ENCODE measurements at regions not wholly inside any gene's neighbourhood (a gene's known extent, or its start where the extent isn't known, plus 50 kb on each side); places are given as distances from the start of the nearest gene placed in this dataset.

DNA sequence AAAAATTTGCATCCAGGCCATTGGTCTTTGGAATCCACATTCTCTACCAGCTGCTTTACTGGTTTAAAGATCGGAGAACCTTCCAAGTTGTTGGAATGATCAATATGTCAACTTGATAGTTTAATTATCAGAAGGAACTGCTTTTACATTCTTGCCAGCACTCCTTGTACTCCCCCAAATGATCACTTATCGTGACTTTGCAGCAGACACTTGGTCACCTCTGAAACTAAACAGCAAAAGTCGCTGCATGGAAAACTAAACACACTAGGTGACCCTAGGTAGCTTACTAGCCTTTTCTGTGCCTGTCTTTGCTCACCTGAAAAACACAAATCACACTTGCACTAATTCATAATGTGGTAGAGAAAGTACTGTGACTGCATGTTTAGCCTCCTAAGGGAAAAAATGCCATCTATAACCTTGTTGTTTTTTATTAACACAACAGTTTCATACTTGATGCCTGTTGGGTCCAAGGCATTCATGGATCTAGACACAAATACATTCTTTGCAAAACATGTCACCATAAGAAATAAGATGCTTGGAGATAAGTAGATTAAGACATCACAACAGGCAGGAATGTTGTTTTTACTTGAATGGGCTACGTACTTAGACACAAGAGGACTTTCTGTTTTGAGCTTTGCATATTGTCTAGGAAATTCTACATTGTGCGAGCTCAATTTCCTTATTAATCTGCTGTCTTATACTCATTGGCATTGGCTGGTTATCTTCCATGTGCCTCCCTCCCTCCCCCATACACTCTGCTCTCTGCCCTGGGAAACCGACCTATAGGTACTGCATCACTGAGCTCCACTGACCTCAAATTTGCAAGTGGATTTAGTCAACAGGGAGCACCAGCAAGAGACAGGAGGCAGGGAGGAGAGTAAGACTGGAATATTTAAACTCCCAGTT is 219.1 kb upstream of the STK17B start:
- no peak overlapping the region for H3K4me3 ChIP-seq (ENCODE audit: low read depth, poor library complexity, severe bottlenecking)
- 88 to 93% methylated on average over 6 of the region's 6 CpGs for WGBS, 2 donors
- DNase-seq (ENCODE audit: low spot score in 2 of 2) = no peak
- intact Hi-C loops (cut with DNase I; ENCODE audit: low total_unique reads) = no loop called here
- TF ChIP-seq POLR2A (IDR thresholded peaks at IDR 0.05) = no peak
- TF ChIP-seq, protein P1, sequence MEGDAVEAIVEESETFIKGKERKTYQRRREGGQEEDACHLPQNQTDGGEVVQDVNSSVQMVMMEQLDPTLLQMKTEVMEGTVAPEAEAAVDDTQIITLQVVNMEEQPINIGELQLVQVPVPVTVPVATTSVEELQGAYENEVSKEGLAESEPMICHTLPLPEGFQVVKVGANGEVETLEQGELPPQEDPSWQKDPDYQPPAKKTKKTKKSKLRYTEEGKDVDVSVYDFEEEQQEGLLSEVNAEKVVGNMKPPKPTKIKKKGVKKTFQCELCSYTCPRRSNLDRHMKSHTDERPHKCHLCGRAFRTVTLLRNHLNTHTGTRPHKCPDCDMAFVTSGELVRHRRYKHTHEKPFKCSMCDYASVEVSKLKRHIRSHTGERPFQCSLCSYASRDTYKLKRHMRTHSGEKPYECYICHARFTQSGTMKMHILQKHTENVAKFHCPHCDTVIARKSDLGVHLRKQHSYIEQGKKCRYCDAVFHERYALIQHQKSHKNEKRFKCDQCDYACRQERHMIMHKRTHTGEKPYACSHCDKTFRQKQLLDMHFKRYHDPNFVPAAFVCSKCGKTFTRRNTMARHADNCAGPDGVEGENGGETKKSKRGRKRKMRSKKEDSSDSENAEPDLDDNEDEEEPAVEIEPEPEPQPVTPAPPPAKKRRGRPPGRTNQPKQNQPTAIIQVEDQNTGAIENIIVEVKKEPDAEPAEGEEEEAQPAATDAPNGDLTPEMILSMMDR (IDR thresholded peaks at IDR 0.05) = no peak

DNA sequence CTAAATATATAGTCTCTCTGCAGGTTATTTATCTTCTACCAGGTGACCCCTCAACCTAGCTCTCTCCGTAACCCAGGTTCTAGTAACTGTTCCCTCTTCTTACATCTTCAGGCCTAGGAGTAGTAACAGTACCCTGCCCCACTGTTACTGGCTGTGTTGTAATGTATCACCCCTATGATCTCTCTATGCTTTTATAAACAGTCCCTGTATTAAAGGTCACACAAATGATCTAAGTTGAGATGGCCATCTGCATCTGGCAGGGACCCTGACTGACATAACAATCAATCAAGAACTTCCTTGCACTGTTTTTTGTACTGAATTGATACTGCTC is 219.7 kb upstream of the STK17B start:
- no peak overlapping the region for H3K4me3 ChIP-seq (ENCODE audit: low read depth, poor library complexity, severe bottlenecking)
- no peak for TF ChIP-seq POLR2A (IDR thresholded peaks at IDR 0.05)
- TF ChIP-seq, protein P1 (IDR thresholded peaks at IDR 0.05) = no peak
- no peak for DNase-seq (ENCODE audit: low spot score in 2 of 2)
- intact Hi-C loops (cut with DNase I; ENCODE audit: low total_unique reads) = no loop called here
- 97 to 100% methylated on average over 1 of the region's 1 CpG for WGBS, 2 donors

DNA sequence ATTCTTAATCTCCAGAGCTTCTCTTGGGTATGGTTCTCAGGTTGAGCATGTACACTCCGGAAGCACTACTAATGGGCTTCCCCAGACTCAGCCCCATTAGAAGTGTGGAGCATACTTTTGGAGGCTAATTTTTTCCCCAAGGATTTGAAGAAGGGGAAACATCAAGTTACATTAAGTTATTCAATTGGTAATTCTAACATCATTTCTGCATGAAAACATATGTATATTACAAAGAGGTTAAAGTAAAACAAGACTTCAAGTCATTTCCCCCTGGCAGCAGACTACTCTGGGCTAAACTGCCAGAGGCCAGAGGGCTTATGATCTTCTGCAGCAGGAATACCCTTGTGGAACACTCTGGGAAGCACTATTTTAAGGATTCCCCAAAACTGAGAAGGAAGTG is 227.7 kb upstream of the STK17B start:
- no peak for TF ChIP-seq POLR2A (IDR thresholded peaks at IDR 0.05)
- TF ChIP-seq, protein P1 (IDR thresholded peaks at IDR 0.05) = no peak
- no peak for DNase-seq (ENCODE audit: low spot score in 2 of 2)
- WGBS, 2 donors = 89 to 91% methylated on average over 1 of the region's 1 CpG
- intact Hi-C loops (cut with DNase I; ENCODE audit: low total_unique reads) = no loop called here
- no peak overlapping the region for H3K4me3 ChIP-seq (ENCODE audit: low read depth, poor library complexity, severe bottlenecking)

DNA sequence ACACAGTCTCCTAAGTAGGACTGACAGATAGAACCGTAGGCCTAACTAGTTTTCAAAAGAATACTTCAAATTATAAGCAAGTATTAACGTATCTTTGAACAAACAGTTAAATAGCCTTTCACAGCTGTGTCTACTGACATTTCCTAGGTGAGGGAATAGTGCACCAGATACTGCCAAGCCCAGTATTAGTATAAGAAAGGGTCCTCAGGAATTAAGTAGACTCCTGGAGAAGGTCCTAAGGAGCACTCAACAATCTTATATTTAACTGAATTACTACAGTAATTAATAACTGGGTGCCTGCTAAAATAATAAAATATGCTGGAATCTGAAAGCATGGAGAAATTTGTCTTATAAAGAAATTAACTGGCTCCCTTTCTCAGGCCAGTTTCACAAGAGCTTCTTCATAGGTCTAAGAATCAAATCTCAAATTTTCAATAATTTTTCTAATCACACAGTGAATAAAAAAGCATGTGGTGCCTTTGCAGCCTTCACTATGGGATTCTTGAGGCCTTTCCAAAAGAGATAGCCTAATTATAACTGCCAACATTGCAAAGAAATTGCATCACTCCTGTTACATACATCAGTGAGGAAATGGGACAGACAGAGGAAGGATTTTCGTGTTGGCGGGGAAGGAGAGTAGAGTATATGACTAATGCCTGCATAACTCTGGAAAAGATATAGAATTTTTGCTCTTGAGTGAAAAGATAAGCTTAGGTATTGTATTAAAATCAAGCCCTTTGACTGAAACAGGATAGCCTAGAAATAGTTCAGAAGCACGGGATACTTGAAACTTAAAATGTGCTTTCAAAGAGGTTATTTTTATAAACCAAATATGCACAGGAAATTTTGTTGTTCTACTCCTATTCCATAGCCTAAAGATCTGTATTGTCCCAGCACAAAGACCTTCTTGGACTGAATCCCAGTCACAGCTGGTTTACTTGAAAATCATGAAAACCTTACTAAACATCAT is 228.6 kb upstream of the STK17B start:
- intact Hi-C loops (cut with DNase I; ENCODE audit: low total_unique reads) = no loop called here
- no peak overlapping the region for H3K4me3 ChIP-seq (ENCODE audit: low read depth, poor library complexity, severe bottlenecking)
- 38 to 47% methylated on average over 5 of the region's 5 CpGs for WGBS, 2 donors
- no peak for DNase-seq (ENCODE audit: low spot score in 2 of 2)
- TF ChIP-seq, protein P1 (IDR thresholded peaks at IDR 0.05) = no peak
- TF ChIP-seq POLR2A (IDR thresholded peaks at IDR 0.05) = no peak

DNA sequence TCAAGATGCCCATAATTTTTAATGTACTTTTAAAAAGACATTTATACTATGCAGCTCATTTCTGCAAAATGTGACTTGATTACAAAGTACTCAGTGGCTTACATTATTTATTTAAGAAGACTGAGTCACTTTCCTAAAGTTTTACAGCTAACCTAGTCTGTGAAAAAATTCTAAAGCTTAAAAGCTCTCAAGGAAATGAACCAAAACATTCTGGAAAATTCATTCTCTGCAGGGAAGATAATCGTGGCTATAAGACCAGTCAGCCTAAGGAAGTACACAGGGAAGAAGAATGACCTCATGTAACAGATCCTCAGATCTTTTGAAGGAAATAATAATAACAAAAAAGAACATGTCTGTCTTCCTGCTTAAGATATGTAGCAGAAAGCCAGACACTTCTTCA is 232.1 kb upstream of the STK17B start:
- intact Hi-C loops (cut with DNase I; ENCODE audit: low total_unique reads) = no loop called here
- no peak for DNase-seq (ENCODE audit: low spot score in 2 of 2)
- 39 to 63% methylated on average over 1 of the region's 1 CpG for WGBS, 2 donors

More for the DNA sequence above, 232.1 kb upstream of the STK17B start:
- TF ChIP-seq, protein P1 (IDR thresholded peaks at IDR 0.05) = no peak
- no peak for TF ChIP-seq POLR2A (IDR thresholded peaks at IDR 0.05)
- no peak overlapping the region for H3K4me3 ChIP-seq (ENCODE audit: low read depth, poor library complexity, severe bottlenecking)

All from lower leg skin (tissue), 4 donors.